ENCODE measurements at regions not wholly inside any gene's neighbourhood (a gene's known extent, or its start where the extent isn't known, plus 50 kb on each side); places are given as distances from the start of the nearest gene placed in this dataset.

DNA sequence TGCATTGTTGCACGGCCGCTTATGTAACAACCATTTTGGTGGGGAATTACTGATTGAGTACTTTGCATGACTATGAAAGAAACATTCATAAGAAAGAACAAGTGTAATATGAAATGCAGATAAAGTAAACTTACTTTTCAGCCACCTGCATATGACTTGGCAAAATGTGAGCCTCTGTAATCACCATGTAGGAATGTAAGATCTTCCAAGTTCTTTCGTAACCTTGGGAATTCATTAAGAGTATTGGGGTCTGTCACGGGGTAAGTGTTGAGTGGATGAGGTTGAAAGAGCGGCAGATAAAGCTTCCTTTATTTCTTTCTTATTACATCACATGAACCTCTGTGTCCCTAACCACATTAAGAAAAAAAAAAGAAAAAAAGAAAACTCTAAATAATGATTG is 348.5 kb upstream of the NR3C2 start:
- DNase-seq: no peak

DNA sequence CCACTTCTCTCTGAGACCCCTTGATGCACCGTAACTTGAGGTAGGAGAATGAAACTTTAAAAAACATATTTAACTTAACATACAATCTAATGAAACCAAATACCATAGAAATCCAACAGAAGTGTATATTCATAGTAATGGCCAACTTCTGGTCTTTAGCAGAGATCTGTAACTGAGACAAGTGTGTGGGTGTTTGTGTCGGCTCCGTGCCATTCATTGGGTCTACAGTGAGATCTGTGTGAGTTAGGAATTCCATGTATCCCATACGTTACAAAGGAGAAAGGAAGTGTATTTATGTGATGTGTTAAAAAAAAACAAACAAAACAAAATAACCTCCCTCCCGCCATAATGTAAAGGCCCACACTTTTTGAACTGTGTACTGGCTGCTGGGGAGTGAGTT is 348.0 kb upstream of the NR3C2 start:
- DNase-seq: no peak

DNA sequence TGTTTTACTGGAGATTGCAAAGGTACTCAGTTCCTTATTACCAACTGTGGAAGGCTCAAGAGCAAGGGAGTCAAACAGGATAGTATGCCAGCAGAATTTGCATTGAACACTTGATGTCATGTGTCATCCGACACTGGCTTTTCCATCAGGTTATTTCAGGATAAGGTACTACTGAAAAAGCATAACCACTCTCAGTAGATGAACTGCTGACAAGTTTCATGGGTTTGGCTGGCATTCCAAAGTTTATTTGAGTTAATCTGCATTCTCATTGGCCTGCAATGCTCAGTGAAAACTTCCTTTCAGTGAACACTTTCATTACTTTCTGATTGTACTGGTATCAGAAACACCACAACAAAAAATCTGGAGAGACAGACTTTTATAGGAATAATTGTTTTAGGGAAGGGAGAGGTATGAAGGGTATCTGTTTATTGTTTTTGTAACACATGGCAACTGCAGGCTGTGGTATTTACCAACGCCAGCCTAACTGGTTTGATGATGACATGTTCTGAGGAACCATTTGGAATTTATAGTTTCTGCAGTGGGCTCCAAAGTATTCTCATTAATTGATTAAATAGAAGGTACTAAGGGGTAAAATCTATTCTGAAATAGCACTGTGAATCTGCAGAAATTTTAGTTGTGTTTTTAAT is 345.7 kb upstream of the NR3C2 start:
- no peak for DNase-seq

DNA sequence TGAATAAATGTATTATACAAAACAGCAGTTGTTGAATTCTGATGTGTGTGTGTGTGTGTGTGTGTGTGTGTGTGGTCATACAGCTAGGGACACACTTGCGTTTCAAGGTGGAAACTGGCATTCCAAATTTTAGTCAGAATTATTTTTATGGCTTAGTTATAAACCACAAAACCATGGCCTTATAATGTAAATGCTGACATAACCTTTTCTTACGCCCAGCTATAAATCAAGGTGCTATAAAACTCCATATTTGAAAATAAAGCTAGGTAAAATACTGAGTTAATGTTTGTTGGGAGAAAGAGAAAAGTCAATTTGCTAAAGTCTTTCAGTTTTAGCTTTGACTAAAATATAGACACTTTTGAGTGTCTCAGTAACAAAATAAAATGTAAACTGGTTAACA is 345.1 kb upstream of the NR3C2 start:
- no peak for DNase-seq

DNA sequence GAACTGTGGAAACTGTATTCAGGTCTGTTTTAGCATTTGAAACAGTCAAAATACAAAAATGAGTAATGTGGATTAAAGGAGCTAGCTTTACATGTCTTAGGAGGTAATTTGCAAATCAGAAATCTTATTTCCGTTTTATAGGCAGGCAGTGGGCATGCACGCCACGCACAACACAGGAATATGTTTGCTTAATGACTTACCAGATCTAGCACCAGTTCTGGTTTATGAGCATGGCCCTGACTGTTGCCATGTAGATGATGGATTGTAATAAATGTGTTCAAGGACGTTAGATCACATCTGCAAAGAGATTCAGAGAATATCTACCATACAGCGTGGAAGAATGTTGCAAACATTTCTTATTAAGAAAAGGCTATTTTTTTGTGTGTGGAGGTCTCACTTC is 344.5 kb upstream of the NR3C2 start:
- DNase-seq: no peak

DNA sequence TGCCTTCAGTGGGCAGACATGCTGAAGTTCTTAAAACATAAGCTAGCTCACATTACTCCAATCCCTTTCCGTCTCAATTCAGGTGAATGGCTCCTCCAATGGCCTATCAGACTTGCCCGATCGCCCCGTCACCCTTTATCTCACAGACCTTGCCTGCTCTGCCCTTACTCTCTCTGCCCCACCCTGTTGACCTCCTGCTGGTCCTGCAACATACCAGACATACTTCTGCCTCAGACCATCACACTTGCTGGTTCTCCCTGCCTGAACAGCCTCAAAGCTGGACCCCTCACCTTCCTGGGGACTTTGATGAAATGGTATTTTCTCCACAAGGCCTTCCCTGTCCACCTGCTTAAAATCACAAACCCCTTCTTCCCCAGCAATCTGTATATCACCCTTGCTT is 340.1 kb upstream of the NR3C2 start:
- DNase-seq: no peak

DNA sequence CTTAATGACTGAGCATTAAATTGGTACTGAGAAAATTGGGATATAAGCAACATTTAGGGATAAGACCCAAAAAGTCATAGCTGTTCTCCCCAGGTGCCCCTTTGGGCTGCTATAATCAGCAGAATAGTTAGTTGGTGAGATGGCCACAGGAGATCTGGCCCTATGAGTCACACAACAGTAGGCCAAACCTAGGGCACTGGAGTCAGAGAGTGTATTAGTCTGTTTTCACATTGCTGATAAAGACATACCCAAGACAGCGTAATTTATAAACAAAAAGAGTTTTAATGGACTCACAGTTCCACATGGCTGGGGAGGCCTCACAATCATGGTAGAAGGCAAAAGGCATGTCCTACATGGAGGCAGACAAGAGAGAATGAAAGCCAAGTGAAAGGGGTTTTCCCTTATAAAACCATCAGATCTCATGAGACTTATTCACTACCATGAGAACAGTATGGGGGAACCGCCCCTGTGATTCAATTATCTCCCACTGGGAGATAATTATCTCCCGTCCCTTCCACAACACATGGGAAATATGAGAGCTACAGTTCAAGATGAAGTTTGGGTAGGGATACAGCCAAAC is 338.3 kb upstream of the NR3C2 start:
- DNase-seq: no peak

DNA sequence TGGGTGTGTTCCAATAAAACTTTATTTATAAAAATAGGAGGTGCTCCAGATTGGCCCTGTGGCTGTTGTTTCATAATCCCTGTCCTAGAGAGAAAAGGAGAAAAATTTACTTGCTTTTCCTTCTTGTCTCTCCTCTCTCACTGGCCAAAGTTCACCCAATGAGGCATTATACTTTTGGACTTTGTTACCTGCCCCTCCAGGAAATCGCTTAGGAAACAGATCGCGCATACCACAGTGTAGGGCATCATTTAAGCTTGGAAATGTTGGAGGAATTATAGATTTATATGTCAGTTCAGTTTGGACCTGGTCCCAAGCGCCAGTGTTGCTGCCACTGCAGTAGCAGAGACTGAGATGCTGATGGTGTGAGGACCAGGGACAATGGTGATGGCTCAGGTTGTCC is 337.6 kb upstream of the NR3C2 start:
- DNase-seq: no peak

DNA sequence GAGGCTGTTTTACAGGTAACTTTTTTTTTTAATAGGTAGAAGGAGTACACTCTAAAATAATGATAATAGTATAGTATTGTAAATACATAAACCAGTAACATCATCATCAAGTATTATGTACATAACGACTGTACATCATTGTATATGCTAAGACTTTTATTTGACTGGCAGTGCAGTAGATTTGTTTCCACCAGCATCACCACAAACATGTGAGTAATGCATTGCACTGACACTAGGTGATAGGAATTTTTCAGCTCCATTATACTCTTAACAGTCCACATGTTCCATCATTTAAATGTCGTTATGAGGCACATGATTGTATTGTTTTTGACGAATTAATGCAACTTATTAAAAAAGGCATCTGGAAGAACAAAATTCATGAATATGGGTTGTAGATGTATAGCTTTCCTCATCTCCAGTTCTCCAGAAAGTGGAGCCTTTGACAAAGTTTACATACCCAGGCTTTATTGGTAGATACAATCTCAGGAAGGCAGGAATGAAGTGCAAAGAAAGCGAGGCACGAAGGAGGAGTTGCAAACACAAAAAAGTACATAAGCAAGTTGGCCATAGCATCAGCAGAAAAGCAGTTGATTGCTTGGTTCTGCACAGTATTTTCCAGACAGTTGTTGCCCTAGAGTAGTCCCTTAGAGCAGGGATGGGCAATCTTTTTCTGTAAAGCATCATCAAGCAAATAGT is 336.9 kb upstream of the NR3C2 start:
- DNase-seq: no peak

DNA sequence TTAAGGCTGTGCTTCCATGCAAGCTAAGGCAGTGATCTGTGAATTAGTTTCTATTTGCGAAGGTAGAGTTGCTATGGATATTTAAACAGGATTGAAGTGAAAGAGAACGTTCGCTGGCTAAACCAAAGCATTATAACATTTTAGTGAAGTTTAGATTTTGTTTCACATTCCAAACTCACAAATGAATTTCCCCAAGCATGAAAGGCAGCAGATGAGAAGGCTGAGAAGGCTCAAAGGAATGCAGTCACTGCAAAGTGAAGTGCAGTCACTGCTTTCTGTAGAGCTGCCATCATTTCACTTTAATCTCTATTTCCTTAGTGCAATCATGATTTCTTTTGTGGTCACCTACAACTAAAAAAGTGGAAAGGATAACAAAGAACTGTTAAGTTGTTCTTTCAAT is 334.7 kb upstream of the NR3C2 start:
- DNase-seq: no peak

DNA sequence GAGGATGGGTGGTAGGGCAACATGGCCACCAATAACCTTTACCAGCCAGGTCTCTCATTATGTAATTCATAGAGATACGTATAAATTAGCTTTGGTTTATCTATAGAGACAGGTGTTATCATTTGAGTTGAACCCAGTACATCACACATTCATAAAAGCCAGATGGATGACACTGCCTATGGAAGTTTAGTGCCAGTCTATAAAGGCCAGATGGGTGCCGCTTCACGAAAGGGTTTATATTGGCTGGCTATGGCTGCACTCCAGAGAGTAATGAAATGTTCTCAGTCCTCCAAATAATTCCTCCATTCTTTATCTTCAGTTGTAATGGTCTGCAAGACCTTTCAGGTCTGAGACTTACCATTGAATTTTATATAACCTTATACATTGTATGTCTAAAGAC is 331.9 kb upstream of the NR3C2 start:
- no peak for DNase-seq

DNA sequence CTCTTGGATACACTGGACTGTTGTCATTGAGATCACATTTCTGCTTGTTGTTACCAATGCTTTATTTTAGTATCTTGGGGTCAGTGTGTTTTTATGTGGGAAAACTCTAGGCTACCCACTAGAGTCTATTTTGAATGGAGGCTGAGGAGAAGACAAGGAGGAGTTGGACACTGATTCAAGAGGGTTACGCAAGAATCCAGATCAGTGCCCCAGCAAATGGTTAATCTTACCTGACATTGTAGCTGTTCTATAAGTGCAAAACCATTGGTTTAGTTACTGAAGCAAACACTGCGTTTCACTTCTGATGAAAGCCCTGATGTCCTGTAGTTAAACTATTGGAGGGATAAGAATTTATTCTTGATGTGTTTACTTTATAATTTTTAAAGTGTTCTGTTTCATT is 331.1 kb upstream of the NR3C2 start:
- no peak for DNase-seq

DNA sequence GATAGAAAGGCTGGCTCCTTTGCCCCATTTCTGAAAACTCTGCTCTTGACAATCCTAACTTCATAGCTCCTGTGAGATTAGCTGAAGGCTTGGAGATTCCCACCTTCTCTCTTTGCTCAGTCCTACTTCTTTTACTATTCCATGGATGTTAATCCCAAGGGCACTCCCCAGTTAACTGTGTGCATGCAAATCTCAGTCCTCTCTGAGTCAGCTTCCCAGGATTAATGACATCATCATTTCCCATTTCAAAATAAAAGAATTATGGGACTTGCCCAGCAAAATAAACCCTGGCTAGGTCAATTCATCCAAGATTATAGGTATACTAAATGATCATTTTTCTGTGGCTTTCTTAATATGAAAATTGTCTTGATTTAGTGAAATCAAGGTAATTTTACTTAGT is 328.6 kb upstream of the NR3C2 start:
- no peak for DNase-seq

DNA sequence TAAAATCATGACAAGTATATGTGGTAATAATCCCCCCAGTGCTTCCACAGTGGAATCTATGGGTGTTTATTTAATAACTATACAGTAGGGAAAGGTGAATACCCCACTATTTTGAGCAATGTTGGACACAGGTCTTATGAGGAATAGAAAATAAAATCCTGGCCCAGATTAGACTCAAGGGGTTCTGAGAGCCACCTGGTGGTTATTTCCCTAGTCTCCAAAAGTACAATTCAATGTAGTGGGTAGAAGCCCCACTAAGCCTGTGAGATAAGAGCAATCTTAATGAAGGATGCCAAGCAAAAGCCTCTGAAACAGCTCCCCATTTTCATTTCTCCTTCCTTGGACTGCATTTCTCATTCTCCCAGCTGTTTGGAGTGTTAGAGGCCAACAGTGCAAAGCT is 328.2 kb upstream of the NR3C2 start:
- no peak for DNase-seq

DNA sequence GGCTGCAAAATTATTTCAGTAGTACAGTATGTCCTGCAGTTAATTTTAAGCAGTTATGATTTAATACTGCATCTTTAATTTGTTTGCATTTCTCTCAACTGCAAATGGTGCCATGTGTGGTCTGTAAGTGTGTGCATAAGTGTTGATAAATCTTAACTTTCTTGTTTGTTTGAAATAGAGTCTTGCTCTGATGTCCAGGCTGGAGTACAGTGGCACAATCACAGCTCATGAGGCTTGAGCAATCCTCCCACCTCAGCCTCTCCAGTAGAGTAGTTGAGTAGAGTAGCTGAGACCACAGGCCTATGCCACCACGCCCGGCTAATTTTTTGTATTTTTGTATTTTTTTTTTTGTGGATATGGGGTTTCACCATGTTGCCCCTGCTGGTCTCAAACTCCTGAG is 322.5 kb upstream of the NR3C2 start:
- DNase-seq: no peak

DNA sequence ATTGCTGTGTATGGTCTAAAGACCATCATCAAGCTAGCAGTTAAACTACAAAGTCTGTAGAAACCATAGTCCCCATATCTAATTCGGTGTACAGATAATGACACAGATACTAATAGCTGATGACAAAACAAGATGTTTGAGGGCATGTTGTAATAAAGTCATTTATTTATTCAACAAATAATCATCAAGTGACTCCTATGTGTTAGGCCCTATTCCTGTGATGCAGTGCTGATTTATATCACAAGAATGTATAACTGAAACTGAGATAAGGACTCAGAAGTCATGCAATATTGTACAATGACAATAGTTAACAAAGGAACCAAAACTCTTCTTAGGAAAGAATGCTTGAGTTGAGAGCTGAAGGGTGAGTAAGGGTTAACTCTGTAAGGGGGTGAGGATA is 315.0 kb upstream of the NR3C2 start:
- DNase-seq: no peak

DNA sequence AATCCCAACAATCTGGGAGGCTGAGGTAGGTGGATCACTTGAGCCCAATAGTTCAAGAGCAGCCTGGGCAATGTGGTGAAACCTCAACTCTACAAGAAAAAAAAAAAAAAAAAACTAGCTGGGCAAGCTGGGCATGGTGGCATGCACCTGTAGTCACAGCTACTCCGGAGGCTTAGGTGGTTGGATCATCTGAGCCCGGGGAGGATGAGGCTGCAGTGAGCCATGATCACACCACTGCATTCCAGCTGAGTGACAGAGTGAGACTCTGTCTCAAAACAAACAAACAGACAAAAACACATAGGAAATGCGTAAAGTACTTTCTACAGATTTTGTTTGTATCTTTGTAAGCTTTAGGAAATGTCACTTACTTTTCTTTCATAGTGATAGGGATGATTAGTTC is 307.2 kb upstream of the NR3C2 start:
- DNase-seq: no peak

DNA sequence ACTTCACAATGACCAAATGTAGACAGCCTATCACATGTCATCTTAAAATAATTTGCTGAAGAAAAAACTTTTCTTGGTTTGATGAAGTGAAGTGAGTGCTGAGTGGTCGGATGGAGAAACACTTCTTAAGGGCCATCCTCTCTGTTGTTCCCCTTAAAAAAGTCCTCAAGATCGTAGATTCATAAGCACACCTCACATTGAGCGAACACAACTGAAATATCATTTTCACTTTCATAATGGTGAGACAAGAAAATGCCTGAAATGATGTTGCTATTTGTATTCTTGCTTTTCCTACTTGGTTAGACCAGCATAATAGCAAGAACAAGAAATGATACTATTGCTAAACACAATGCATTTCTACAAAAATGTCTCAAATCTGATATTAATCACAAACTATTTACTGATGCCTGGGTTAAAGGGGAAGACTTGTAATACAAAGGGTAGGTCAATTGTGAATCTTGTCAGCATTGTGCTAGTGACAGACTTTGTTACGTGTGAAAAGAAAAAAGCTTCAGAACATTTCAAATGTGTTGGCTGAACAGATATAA is 305.6 kb upstream of the NR3C2 start:
- no peak for DNase-seq

DNA sequence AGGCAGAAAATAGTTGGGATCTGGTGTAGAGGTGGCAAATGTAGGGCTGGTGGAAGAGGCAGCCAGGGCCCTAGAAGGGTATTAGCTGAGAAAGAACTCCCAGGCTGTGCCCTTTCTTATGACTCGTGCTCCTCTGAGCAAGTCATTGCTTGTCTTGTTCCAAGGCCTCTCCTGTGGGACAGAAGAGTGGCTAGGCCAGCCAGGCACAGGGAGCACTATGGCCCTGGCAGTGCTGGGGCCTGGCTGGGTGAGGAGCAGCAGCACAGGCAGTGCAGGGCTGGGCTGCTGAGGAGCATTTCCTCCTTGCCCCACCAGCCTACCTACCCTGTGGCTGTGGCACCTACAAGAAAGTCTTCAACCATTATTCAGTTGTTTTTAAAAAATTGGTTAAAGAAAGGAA is 298.5 kb upstream of the NR3C2 start:
- DNase-seq: no peak

DNA sequence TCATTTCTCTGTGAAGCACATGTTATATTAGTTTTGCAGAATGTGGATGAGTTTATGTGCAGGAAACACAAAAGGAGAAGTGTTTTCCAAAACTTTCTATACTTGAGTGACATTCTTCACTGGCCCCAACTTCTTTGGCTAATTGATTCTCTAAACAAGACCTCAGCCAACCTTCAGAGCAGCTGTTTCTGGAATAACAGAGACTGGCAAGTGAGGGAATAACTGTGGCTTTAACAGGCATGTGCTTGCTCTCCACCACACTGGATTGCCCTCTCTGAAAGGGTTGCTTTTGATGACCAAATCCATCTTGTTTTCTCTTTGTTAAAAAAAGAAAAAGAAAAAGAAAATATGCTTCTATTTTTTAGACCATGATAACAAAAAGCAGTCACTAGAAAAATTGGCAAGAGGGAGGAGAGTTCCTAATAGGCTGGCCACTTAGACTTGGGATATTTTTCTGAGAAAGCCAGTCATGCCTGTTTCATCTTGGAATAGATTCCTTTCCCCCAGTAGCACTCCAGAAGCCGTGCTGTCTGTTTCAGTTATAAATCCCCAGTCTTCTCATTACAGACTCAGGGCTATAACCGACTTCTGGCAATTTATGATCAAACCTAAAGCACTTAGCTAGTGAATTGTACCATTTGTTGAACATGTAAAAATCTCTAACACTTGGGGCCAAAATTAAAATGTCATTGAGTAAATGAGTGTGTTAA is 295.0 kb upstream of the NR3C2 start:
- DNase-seq: no peak

DNA sequence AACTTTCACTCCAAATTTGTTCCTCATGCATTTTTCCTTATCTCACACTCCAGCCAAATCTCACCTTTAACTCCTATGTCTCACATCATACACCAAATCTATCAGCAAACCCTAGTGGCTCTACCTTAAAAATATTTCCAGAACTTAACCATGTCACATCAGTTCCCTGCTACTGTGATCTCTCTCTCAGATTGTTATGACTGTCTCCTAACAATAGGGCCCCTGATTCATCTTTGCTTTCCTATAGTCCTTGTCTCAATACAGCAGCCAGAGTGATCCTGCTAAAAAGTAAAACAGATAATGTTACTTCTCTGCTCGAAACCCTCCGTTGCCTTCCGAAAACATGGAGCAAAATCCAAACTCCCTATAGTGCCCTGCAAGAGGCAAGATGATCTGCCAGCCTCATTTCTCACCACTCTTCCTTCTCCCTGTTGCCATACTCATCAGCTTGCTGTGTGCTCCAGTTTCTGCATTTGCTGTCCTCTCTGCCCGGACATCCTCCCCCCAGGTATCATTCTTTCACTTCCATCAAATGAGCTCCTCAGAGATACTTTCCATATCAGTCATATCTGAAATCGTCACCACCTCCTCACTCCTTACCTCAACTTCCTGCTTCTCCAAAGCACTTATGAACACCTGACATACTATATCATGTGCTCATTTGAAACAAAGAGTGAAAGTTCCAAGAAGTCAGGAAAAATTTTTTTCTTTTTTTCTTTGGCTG is 293.4 kb upstream of the NR3C2 start:
- no peak for DNase-seq

DNA sequence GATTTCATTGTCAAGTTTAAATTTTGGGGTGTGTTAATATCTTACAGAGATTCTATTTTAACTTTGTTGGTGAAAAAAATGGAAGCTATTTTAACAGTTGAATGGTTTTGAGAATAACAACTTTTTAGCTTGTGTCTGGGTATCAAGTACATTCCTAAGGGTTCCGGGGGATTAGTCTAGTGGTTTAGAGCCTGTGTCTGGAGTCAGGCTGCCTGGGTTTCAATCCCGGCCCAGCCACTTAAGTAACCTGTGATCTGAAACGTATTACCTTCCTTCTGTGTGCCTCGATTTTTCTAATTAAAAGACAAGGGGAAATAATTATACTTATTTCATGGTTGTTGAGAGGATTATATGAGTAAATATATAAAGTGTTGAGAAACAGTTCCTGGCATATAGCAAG is 288.6 kb upstream of the NR3C2 start:
- DNase-seq: no peak

DNA sequence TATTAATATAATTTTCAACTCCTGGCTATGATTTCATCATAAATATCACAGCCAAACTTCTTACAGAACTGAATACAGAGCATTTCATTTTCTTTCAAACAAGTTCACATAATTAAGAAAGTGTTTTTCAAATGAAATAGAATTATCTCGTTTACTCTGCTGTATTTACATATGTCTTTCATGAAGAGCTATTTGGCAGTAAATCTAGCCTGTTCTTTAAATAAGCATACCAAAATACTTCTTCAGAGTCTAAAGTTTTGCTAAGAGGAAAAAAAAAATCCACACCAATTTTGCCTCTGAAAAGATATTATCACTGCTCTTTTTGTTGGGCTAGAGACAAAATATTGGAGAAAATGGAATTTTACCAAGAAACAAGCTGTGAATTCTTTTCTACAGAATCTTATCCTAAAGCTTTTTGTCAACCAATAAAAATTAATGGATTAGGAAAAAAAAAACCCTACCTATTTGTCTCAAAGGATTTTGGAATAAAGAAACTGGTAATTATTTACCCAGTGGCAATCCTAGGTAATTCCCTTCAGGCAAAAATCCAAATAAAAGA is 287.9 kb upstream of the NR3C2 start:
- no peak for DNase-seq
